ENCODE measurements at regions not wholly inside any gene's neighbourhood (a gene's known extent, or its start where the extent isn't known, plus 50 kb on each side); places are given as distances from the start of the nearest gene placed in this dataset.

GRCh38 chr15:60278879-60279278 is 118.9 kb downstream of the ANXA2 start (continued):
- no peak for TF ChIP-seq CTCF (IDR thresholded peaks at IDR 0.05 in 2 of 3, conservative IDR thresholded peaks at IDR 0.05 in 1 of 3; ENCODE audit: control insufficient read depth in 2 of 3, extremely low read depth in 1 of 3, insufficient read depth in 1 of 3, low read depth in 3 of 3, low read length in 3 of 3)

GRCh38 chr15:60280259-60280658 is 117.5 kb downstream of the ANXA2 start:
- no TSS peak for BruUV-seq (replicated peaks)
- FAIRE-seq (no peak), DNase-seq (ENCODE audit: low read depth, low spot score) (no peak), ATAC-seq (no peak)
- WGBS (ENCODE audit: insufficient coverage, insufficient replicate concordance, low lambda C conversion rate, missing lambda C conversion rate), result 15% methylated on average over 2 of the region's 2 CpGs
- Histone ChIP-seq H3K9ac (ENCODE audit: control insufficient read depth, insufficient read depth, low read length) (no peak overlapping the region), H3K27ac (ENCODE audit: control insufficient read depth, insufficient read depth) (no peak overlapping the region), H3K4me3 (no peak overlapping the region), H2AFZ (ENCODE audit: control insufficient read depth, low read depth, low read length) (no peak overlapping the region), H4K20me1 (ENCODE audit: control insufficient read depth, insufficient read depth) (no peaks in the 10 kb centered on the region), H3K79me2 (ENCODE audit: control insufficient read depth, insufficient read depth, low read length) (no peaks in the 10 kb centered on the region), H3K9me3 (replicated peaks; ENCODE audit: control insufficient read depth, insufficient read depth, low read length) (peaks cover 3% of the 10 kb centered on the region; the same call in 2 of the 3 replicates), H3K36me3 (ENCODE audit: control insufficient read depth in 2 of 2, insufficient read depth in 2 of 2, low read length in 1 of 2) (no peaks in the 10 kb centered on the region), H3K4me1 (ENCODE audit: control insufficient read depth, insufficient read depth, low read length) (no peaks in the 10 kb centered on the region), H3K27me3 (replicated peaks in 1 of 2; ENCODE audit: control insufficient read depth in 2 of 2, insufficient read depth in 2 of 2, low read length in 1 of 2) (no peaks in the 10 kb centered on the region; a peak in 1 of 4 replicates), H3K4me2 (ENCODE audit: control insufficient read depth, insufficient read depth) (no peak overlapping the region)
- ChIA-PET RAD21 (ENCODE audit: unreplicated experiment) (no interaction called here), POLR2A (no interaction called here), SMC1A (ENCODE audit: uncharacterized antibody, unreplicated experiment) (interaction anchor here (1.4 kb wide), 1 partner anchor 16 kb away, joined by 4 read pairs; no protein-coding TSS in a partner anchor), CTCF (no interaction called here)
- no peak for TF ChIP-seq POLR2A (IDR thresholded peaks at IDR 0.05; ENCODE audit: low read depth, low read length)
- in situ Hi-C loops (cut with MboI), result no loop called here
- intact Hi-C loops (cut with micrococcal nuclease; ENCODE audit: unreplicated experiment), result no loop called here

GRCh38 chr15:60283936-60284335 is 113.8 kb downstream of the ANXA2 start:
- Histone ChIP-seq H3K9me3 (replicated peaks; ENCODE audit: control insufficient read depth, insufficient read depth, low read length) (no peaks in the 10 kb centered on the region), H3K4me2 (ENCODE audit: control insufficient read depth, insufficient read depth) (no peak overlapping the region), H3K27me3 (replicated peaks in 1 of 2; ENCODE audit: control insufficient read depth in 2 of 2, insufficient read depth in 2 of 2, low read length in 1 of 2) (no peaks in the 10 kb centered on the region; a peak in 1 of 4 replicates), H3K36me3 (ENCODE audit: control insufficient read depth in 2 of 2, insufficient read depth in 2 of 2, low read length in 1 of 2) (no peaks in the 10 kb centered on the region), H3K27ac (ENCODE audit: control insufficient read depth, insufficient read depth) (no peak overlapping the region), H4K20me1 (ENCODE audit: control insufficient read depth, insufficient read depth) (no peaks in the 10 kb centered on the region), H3K9ac (ENCODE audit: control insufficient read depth, insufficient read depth, low read length) (no peak overlapping the region), H3K4me3 (no peak overlapping the region), H2AFZ (ENCODE audit: control insufficient read depth, low read depth, low read length) (no peak overlapping the region), H3K4me1 (ENCODE audit: control insufficient read depth, insufficient read depth, low read length) (no peaks in the 10 kb centered on the region), H3K79me2 (ENCODE audit: control insufficient read depth, insufficient read depth, low read length) (no peaks in the 10 kb centered on the region)
- TF ChIP-seq USF1 (IDR thresholded peaks at IDR 0.05; ENCODE audit: borderline replicate concordance, extremely low read length, insufficient read depth, low read depth, low read length) (no peak), POLR2AphosphoS2 (IDR thresholded peaks at IDR 0.05; ENCODE audit: low read depth, low read length) (no peak), ATF3 (IDR thresholded peaks at IDR 0.05; ENCODE audit: borderline replicate concordance, extremely low read depth, low read depth, low read length) (no peak), NFYB (IDR thresholded peaks at IDR 0.05; ENCODE audit: insufficient read depth, low read depth, low read length) (no peak), SUPT20H (IDR thresholded peaks at IDR 0.05; ENCODE audit: borderline replicate concordance, control insufficient read depth, low read depth, low read length) (no peak)
- CTCF ChIA-PET, result no interaction called here
- POLR2A ChIA-PET, result no interaction called here
- RAD21 ChIA-PET (ENCODE audit: unreplicated experiment), result no interaction called here
- SMC1A ChIA-PET (ENCODE audit: uncharacterized antibody, unreplicated experiment), result interaction anchor here (1.6 kb wide), 1 partner anchor 20 kb away, joined by 3 read pairs; no protein-coding TSS in a partner anchor
- DNase-seq (ENCODE audit: low read depth, low spot score), result no peak
- BruUV-seq (replicated peaks), result no TSS peak
- intact Hi-C loops (cut with micrococcal nuclease; ENCODE audit: unreplicated experiment) (no loop called here), in situ Hi-C loops (cut with MboI) (no loop called here)
- no peak for ATAC-seq
- FAIRE-seq, result no peak

All from GM12878 (cell line).